ENCODE measurements at regions not wholly inside any gene's neighbourhood (a gene's known extent, or its start where the extent isn't known, plus 50 kb on each side); places are given as distances from the start of the nearest gene placed in this dataset.
A peak's percentile ranks its signal among the peaks of the same experiment; 100 is the strongest.

DNA sequence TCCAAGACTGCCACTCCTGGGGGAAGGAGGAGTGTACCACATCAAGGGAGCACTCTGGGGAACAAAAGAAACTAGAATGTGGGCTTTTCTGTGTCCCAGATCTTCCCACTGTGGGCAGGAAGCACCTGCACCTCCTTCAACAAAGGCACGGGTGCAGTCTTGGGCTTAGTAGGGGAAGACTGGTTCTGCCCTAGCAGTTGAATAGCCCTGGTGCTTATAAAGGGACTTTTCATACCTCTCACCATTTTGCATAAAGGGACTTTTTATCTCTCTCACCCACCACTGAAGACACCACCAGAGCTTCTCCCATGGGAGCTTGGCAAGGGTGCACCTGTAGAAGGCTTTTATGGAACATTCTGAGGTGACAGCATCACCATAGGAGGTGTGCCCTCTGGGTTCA lies 65.8 kb upstream of the MS4A8 start:
- Histone ChIP-seq H3K27ac (replicated peaks) (no peak overlapping the region), H3K27me3 (ENCODE audit: insufficient read depth, poor library complexity, severe bottlenecking) (no peaks in the 10 kb centered on the region), H3K4me3 (replicated peaks; ENCODE audit: insufficient read depth, low read length) (no peak overlapping the region)
- no peak for DNase-seq (ENCODE audit: low read depth in 1 of 2, low spot score in 1 of 2)
- TF ChIP-seq GABPA (IDR thresholded peaks at IDR 0.05; ENCODE audit: low read depth) (no peak), POLR2AphosphoS5 (IDR thresholded peaks at IDR 0.05; ENCODE audit: low read depth) (no peak), SPI1 (IDR thresholded peaks at IDR 0.05; ENCODE audit: borderline replicate concordance, low read depth) (no peak)
- TF ChIP-seq, protein P1, sequence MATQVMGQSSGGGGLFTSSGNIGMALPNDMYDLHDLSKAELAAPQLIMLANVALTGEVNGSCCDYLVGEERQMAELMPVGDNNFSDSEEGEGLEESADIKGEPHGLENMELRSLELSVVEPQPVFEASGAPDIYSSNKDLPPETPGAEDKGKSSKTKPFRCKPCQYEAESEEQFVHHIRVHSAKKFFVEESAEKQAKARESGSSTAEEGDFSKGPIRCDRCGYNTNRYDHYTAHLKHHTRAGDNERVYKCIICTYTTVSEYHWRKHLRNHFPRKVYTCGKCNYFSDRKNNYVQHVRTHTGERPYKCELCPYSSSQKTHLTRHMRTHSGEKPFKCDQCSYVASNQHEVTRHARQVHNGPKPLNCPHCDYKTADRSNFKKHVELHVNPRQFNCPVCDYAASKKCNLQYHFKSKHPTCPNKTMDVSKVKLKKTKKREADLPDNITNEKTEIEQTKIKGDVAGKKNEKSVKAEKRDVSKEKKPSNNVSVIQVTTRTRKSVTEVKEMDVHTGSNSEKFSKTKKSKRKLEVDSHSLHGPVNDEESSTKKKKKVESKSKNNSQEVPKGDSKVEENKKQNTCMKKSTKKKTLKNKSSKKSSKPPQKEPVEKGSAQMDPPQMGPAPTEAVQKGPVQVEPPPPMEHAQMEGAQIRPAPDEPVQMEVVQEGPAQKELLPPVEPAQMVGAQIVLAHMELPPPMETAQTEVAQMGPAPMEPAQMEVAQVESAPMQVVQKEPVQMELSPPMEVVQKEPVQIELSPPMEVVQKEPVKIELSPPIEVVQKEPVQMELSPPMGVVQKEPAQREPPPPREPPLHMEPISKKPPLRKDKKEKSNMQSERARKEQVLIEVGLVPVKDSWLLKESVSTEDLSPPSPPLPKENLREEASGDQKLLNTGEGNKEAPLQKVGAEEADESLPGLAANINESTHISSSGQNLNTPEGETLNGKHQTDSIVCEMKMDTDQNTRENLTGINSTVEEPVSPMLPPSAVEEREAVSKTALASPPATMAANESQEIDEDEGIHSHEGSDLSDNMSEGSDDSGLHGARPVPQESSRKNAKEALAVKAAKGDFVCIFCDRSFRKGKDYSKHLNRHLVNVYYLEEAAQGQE (IDR thresholded peaks at IDR 0.05; ENCODE audit: insufficient replicate concordance, low read depth): no peak
- TF ChIP-seq, protein P2, sequence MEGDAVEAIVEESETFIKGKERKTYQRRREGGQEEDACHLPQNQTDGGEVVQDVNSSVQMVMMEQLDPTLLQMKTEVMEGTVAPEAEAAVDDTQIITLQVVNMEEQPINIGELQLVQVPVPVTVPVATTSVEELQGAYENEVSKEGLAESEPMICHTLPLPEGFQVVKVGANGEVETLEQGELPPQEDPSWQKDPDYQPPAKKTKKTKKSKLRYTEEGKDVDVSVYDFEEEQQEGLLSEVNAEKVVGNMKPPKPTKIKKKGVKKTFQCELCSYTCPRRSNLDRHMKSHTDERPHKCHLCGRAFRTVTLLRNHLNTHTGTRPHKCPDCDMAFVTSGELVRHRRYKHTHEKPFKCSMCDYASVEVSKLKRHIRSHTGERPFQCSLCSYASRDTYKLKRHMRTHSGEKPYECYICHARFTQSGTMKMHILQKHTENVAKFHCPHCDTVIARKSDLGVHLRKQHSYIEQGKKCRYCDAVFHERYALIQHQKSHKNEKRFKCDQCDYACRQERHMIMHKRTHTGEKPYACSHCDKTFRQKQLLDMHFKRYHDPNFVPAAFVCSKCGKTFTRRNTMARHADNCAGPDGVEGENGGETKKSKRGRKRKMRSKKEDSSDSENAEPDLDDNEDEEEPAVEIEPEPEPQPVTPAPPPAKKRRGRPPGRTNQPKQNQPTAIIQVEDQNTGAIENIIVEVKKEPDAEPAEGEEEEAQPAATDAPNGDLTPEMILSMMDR (IDR thresholded peaks at IDR 0.05; ENCODE audit: insufficient read depth, low read length): no peak

DNA sequence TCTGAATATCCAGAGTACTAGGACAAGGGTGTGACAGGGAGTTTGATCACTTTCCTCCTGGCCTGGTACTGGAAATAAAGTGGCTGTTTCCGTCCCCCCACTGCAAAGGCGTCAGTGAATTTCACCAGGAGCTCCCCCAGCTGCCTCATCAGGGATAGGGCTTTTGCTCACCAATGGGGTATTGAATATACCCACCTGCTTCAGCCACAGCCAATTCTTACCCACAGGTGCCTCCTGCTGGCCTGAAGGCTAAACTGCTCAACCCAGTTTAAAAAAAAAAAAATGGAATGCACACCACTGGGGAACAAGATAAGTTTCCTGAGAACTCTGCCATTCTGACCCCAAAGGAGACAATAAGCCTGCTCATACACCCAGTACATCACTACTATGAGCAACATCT lies 65.3 kb upstream of the MS4A8 start:
- DNase-seq (ENCODE audit: low read depth in 1 of 2, low spot score in 1 of 2): no peak
- Histone ChIP-seq H3K27me3 (ENCODE audit: insufficient read depth, poor library complexity, severe bottlenecking) (no peaks in the 10 kb centered on the region), H3K27ac (replicated peaks) (no peak overlapping the region), H3K4me3 (replicated peaks; ENCODE audit: insufficient read depth, low read length) (no peak overlapping the region)
- TF ChIP-seq, protein P2 (IDR thresholded peaks at IDR 0.05; ENCODE audit: insufficient read depth, low read length): peak; percentile 3
- TF ChIP-seq, protein P1 (IDR thresholded peaks at IDR 0.05; ENCODE audit: insufficient replicate concordance, low read depth): no peak

DNA sequence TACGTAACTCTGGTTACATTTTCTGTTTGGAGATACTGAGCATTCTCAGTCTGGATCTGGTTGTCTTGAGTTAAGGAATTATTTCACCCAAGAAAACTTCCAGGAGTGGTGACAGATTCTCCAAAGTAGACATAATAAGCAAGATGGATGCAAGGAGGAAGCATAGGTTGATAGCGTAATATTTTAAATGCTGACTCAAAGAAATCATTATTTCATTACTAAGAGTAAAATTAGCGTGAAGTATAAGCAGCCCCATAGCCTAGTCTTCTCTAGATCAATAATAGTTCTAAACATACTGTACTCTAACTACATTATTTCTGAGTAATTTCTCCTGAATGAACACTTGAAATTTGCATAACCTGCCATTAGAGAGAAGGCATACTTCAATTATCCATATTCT lies 57.5 kb upstream of the MS4A8 start:
- no peak for DNase-seq (ENCODE audit: low read depth in 1 of 2, low spot score in 1 of 2)
- no peak overlapping the region for H3K4me3 ChIP-seq (replicated peaks; ENCODE audit: insufficient read depth, low read length)
- H3K27ac ChIP-seq (replicated peaks): no peak overlapping the region
- no peaks in the 10 kb centered on the region for H3K27me3 ChIP-seq (ENCODE audit: insufficient read depth, poor library complexity, severe bottlenecking)
- TF ChIP-seq, protein P2 (IDR thresholded peaks at IDR 0.05; ENCODE audit: insufficient read depth, low read length): no peak
- TF ChIP-seq GABPA (IDR thresholded peaks at IDR 0.05; ENCODE audit: low read depth): no peak
- no peak for TF ChIP-seq SPI1 (IDR thresholded peaks at IDR 0.05; ENCODE audit: borderline replicate concordance, low read depth)
- TF ChIP-seq POLR2AphosphoS5 (IDR thresholded peaks at IDR 0.05; ENCODE audit: low read depth): no peak
- TF ChIP-seq, protein P1 (IDR thresholded peaks at IDR 0.05; ENCODE audit: insufficient replicate concordance, low read depth): no peak
